GM13976 (cell line): ENCODE measurements at regions not wholly inside any gene's neighbourhood (a gene's known extent, or its start where the extent isn't known, plus 50 kb on each side); places are given as distances from the start of the nearest gene placed in this dataset.

Source experiments
- DNase-seq: peaks from one replicate; pipeline ENCODE4 v3.0.0; 2012; ENCODE audit warnings: low spot score
- CTCF ChIP-seq: IDR thresholded peaks from 2 replicates; pipeline ENCODE4 v1.5.1; 2012; ENCODE audit warnings: borderline replicate concordance, mild to moderate bottlenecking; ENCODE audit not compliant: insufficient read depth; ENCODE audit errors: extremely low read depth, missing control alignments, control extremely low read depth
- in situ Hi-C: fragments of 300-500 bp; cut with MboI; formaldehyde crosslinking; loops from one replicate; pipeline ENCODE4 v1.12.0; 2022; ENCODE audit warnings: low sequenced_read_pairs, mixed read lengths, inconsistent platforms; ENCODE audit not compliant: unreplicated experiment

GRCh38 chr1:72601035-72601674 is 318.8 kb upstream of the NEGR1 start:
- no peak for DNase-seq
- TF ChIP-seq CTCF = no peak
- in situ Hi-C loops = no loop called here

GRCh38 chr1:72586023-72586685 is 303.8 kb upstream of the NEGR1 start:
- TF ChIP-seq CTCF = no peak
- no peak for DNase-seq
- in situ Hi-C loops = no loop called here

GRCh38 chr1:72579629-72580028 is 297.3 kb upstream of the NEGR1 start:
- no peak for TF ChIP-seq CTCF
- DNase-seq = no peak
- in situ Hi-C loops = no loop called here

GRCh38 chr1:72570815-72571214 is 288.5 kb upstream of the NEGR1 start:
- in situ Hi-C loops = no loop called here
- no peak for TF ChIP-seq CTCF
- DNase-seq = no peak

GRCh38 chr1:72568113-72568512 is 285.8 kb upstream of the NEGR1 start:
- in situ Hi-C loops = no loop called here
- no peak for DNase-seq
- no peak for TF ChIP-seq CTCF

GRCh38 chr1:72567521-72567920 is 285.2 kb upstream of the NEGR1 start:
- no peak for TF ChIP-seq CTCF
- DNase-seq = no peak
- in situ Hi-C loops = no loop called here

GRCh38 chr1:72564749-72565148 is 282.4 kb upstream of the NEGR1 start:
- TF ChIP-seq CTCF = no peak
- in situ Hi-C loops = no loop called here
- no peak for DNase-seq
